NCI-H2227 (cell line): ENCODE measurements at regions not wholly inside any gene's neighbourhood (a gene's known extent, or its start where the extent isn't known, plus 50 kb on each side); places are given as distances from the start of the nearest gene placed in this dataset.

ENCODE experiments used
- DNase-seq: peaks from one replicate; lab custom pipeline; 2025; ENCODE audit not compliant: unreplicated experiment; lab: John Stamatoyannopoulos, UW

DNA sequence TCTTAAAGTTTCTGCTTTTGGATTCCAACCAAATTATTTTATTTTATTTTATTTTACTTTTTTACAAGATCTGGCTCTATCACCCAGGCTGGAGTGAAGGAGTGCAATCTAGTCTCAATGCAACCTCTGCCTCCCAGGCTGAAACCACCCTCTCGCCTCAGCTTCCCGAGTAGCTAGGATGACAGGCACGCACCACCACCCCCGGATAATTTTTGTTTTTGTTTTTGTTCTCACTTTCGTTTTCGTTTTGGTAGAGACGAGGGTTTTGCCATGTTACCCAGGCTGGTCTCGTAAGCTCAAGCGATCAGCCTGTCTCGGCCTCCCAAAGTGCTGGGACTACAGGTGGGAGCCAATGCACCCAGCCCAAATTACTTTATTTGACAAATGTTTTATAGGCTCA is 219.8 kb downstream of the ETS1 start:
- no peak for DNase-seq

GRCh38 chr11:128365044-128365443 is 222.3 kb downstream of the ETS1 start:
- DNase-seq = no peak

DNA sequence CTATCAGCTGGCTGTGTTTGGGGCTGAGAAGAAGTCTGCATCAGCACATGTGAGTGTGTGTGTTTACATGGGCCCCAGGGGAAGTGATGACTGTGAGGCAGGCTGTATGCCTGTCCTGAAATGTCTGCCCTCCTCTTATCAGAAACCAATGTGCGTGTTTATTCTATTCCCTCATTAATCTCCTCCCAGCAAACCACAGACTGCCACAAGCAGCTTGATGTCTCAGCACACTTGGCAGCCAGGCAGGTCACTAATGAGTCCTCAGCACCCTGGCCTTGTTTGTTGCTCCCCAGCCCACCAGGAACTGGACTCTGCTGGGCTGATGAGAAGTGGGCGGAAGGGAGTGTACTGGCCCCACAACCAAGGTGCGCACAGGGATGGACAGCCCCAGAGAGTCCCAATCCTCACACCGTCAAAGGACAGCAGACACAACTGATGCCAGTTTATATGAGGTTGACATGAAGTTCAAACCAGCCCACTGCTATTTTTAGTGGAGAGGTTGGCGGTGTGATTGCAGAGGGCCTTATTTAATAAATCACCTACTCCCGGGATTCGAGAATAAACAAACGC is 225.8 kb downstream of the ETS1 start:
- no peak for DNase-seq

DNA sequence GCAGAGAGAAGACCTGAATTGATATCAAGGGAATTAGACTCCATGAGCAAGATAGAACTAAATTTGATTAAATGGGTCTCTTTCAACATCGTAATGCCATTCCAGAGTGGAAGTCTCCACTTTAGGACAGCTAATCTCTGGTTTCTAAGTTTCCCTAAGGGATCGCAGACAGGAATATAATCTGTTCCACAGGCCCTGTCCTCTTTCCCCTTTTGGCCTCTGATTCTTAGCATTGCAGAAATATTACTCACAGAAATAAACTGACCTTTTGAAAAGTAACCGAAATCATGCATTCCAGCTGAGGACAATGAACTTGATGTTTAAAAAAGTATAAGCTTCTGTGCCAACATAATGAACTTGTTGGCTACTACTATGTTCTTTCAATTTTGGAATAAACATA is 227.8 kb downstream of the ETS1 start:
- DNase-seq = no peak

- DNase-seq = no peak
These were observed 230.3 kb downstream of the ETS1 start for GRCh38 chr11:128357073-128357472.

DNA sequence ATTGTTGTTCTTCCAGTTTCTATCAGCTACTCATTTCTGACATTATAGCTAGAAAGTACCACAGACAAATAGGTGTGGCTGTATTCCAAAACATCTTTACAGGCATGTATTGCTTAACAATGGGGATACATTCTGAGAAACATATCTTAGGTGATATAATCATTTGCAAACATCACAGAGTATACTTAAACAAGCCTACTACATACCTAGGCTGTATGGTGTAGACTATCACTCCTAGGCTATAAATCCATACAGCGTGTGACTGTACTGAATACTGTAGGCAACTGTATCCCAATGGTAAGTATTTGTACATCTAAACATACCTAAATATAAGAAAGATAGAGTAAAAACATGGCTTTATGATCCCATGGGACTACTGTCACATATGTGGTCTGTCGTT is 231.8 kb downstream of the ETS1 start:
- no peak for DNase-seq

GRCh38 chr11:128354476-128354875 is 232.9 kb downstream of the ETS1 start:
- DNase-seq = no peak

DNA sequence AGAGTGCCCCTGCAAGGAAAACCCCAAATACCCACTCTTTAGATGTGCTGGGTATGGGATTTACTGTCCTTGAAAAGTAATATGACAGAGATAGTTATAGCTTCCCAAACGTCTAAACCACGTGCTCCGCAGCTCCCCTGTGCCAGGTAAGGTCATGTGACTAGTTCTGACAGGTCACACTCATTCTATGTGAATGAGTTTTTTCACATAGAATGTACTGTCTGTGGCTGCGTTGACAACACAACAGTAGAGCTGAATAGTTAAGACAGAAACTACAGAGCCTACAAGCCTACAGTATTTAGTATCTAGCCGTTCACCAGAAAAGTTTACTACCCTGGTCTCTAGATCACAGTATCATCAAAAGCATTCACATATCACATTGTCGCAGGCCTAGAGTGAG is 236.2 kb downstream of the ETS1 start:
- DNase-seq = no peak

DNA sequence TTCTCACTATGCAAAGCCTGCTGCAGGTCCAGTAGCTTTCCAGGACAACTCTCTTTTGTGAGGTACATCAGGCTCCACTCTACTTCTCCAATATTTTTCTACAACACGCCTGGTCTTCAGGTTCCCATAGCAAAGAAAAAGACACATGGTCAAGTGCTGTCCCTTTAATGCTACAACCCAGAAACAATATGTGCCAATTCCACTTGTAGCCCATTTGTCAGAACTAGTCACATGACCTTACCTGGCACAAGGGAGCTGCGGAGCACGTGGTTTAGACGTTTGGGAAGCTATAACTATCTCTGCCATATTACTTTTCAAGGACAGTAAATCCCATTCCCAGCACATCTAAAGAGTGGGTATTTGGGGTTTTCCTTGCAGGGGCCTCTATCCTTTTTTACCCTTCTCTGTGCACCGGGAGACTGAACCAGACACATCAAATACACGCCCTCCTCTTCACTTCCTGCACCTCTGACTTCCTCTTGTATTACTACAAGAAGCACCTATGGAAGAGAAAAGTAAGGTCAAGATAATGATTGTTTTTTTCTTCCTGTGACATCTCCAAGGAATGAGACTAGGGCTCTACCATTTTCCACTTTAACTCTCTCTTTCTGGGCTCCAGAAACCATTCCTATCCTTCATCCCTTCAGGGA is 237.6 kb downstream of the ETS1 start:
- no peak for DNase-seq

DNA sequence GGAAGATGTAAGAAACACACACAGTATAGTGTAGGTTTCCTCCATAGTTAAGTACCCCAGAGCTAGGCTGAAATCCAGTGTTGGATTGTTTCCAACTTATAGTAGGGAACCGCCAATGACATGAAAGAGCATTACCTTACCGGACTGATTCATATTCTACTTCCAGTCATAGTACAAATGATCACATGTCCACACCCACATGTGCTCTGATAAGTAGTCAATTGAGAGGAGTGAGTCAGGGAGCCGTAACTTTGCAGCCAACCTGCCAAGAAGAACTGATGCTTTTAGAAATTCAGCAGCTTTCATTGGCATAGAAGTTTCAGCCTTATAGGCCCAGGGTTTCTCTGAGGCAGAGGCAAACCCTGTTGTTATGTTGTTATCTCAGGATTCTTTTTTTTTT is 240.6 kb downstream of the ETS1 start:
- DNase-seq = no peak

GRCh38 chr11:128345316-128345715 is 242.0 kb downstream of the ETS1 start:
- no peak for DNase-seq

- no peak for DNase-seq
These were observed 243.5 kb downstream of the ETS1 start for GRCh38 chr11:128343870-128344269.

DNA sequence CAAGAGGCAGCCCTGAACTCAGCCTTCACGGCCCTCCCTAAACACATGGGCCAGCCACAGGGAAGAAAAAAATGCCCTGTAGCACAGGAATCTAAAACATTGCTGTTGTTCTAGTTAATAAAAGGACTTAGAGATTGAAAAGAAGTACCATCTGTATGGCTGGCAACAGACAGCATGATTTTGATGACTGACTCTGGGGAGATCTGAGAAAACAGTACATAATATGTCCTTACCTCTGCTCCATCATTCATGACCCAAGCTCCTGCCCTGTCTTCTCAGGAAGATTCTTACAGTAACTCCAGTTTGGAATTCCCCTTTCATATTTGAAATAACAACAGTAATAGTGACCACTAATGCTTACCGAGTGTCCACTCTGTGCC is 244.2 kb downstream of the ETS1 start:
- no peak for DNase-seq

GRCh38 chr11:128342511-128343134 is 244.7 kb downstream of the ETS1 start:
- DNase-seq = no peak

DNA sequence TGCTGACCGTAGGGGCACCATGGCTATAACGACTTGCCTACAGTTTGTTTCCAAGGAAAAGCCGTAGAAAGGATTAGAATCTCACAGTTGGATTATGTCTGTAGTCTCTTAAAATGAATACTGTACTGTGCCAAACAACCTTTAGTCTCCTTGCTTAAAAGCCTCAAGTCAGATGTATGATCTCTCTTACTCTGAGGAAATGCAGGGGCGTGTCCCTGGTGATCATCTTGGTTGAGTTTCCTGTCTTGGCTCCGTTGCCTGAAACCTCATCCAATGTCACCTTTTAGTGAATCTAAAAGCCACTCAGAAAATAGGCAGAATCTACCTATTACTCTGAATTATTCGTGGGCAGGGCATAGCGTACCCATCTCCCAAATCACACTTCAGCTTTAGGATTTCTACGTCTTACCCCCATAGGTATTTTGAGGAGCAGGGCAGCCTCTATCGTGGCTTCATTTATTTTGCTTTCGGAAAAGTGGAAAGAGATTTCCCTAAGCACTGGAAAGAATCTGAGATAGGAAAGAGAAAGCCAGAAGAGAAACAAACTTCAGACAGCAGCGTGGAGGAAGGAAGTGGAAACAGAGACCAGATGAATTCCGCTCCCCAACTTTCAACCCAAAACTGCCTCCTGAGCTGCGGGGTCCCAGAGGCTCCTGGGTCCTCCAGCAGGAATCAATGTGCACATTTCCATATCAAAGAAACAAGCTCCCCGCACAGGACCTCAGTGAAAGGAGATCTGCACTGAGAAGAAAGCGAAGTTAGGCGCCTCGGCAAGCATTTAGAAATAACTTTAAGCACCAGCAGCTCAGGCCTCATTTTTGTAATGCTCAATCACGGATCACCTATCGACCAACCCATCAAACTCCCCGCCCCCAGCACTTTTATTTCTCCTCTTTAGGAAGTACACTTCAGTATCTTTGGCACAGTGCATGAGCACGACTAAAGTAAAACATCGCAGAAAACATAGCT is 245.8 kb downstream of the ETS1 start:
- no peak for DNase-seq

DNA sequence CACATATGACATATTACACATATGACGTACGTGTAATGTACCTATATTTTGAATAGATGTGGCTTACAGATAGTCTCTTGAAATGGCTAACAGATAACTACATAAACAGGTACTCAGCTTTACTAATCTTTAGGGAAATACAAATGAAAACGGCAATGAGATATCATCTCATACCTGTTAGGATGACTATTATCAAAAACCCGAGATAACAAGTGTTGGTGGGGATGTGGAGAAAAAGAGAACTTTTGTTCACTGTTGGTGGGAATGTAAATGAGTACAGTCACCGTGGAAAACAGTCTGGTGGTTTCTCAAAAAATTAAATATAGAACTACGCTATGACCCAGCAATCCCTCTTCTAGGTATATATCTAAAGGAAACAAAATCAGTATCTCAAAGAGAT is 247.6 kb downstream of the ETS1 start:
- no peak for DNase-seq

DNA sequence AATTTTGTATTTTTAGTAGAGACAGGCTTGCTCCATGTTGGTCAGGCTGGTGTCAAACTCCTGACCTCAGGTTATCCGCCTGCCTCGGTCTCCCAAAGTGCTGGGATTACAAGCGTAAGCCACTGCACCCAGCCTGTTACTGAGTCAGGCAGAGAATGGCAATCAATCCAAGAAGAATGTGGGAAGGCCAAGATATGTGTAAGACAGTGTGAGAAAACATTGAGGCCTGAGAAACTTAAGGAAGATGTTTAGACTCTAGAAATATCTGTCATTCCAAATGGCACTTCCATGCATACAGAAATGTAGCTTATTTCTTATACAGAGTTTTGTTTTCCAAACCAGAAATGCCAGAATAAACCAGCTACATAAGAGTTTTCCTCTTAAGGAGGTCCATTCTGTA is 248.5 kb downstream of the ETS1 start:
- DNase-seq = no peak

GRCh38 chr11:128336203-128336602 is 251.2 kb downstream of the ETS1 start:
- no peak for DNase-seq

GRCh38 chr11:128335729-128336128 is 251.6 kb downstream of the ETS1 start:
- no peak for DNase-seq

DNA sequence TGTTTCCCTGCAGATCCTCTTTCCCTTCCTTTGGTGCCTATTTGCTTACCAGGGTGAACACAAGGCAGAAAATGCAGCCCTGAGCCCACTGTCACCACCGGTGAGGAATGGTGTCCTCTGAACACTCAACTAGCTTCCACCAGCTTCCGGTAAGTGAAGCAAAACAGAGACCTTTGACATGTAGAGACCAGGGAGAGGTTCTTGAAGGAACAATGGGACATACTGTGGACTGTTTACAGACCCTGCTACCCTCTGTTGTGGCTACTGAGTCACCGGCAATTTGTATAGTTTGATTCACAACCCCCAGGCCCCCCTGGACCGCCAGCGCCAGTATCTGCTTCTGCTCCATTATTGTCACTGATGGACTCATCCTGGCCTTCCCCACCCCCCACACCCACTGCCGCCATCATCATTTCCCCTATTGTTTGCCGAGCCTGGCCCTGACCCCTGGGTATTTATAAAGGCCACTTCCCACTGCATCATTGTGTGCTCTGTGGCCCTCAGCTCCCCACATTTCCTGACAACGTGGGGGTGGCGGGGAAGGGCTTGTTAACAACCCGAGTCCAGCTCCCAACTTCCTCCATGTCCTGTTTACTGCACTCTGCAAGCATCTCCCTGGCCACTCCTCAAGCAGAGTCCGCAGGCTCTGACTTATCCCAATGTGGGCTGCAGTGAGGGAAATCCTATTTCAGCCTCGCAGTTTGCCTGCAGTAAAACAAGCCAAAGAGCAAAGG is 252.9 kb downstream of the ETS1 start:
- DNase-seq = no peak

GRCh38 chr11:128331317-128331716 is 256.0 kb downstream of the ETS1 start:
- no peak for DNase-seq
